Activated naive CD8-positive, alpha-beta T cell (primary cell): ENCODE measurements at regions not wholly inside any gene's neighbourhood (a gene's known extent, or its start where the extent isn't known, plus 50 kb on each side); places are given as distances from the start of the nearest gene placed in this dataset.

ENCODE experiments used
- H3K27ac Mint-ChIP-seq: one replicate; pipeline ENCODE4 v1.8.0; 2021; ENCODE audit warnings: mixed read lengths
- H3K27me3 Mint-ChIP-seq: one replicate; pipeline ENCODE4 v1.8.0; 2021; ENCODE audit warnings: mixed read lengths
- H3K36me3 Mint-ChIP-seq: one replicate; pipeline ENCODE4 v1.8.0; 2021; ENCODE audit warnings: mixed read lengths
- H3K4me1 Mint-ChIP-seq: one replicate; pipeline ENCODE4 v1.8.0; 2021; ENCODE audit warnings: low read depth, mixed read lengths
- H3K4me3 Mint-ChIP-seq: one replicate; pipeline ENCODE4 v1.8.0; 2021; ENCODE audit warnings: mild to moderate bottlenecking, mixed read lengths
- H3K9me3 Mint-ChIP-seq: one replicate; pipeline ENCODE4 v1.8.0; 2021; ENCODE audit warnings: low read depth, mixed read lengths

- peaks cover 6% of the 10 kb centered on the region for H3K36me3 Mint-ChIP-seq
- H3K4me1 Mint-ChIP-seq = peaks cover 61% of the 10 kb centered on the region
- no peaks in the 10 kb centered on the region for H3K27me3 Mint-ChIP-seq
- H3K4me3 Mint-ChIP-seq = peak overlapping the region; percentile 71
- H3K27ac Mint-ChIP-seq = peak overlapping the region; percentile 88
- H3K9me3 Mint-ChIP-seq = peaks cover 14% of the 10 kb centered on the region
Observed at GRCh38 chr4:38306482-38307071, 346.4 kb downstream of the PTTG2 start.

GRCh38 chr4:38308728-38309311, 348.6 kb downstream of the PTTG2 start:
- peaks cover 71% of the 10 kb centered on the region for H3K4me1 Mint-ChIP-seq
- H3K27me3 Mint-ChIP-seq = no peaks in the 10 kb centered on the region
- peak overlapping the region; percentile 87 for H3K27ac Mint-ChIP-seq
- peaks cover 5% of the 10 kb centered on the region for H3K9me3 Mint-ChIP-seq
- H3K4me3 Mint-ChIP-seq = peak overlapping the region; percentile 35
- H3K36me3 Mint-ChIP-seq = peaks cover 2% of the 10 kb centered on the region

GRCh38 chr4:38309471-38309870, 349.3 kb downstream of the PTTG2 start:
- peaks cover 2% of the 10 kb centered on the region for H3K36me3 Mint-ChIP-seq
- H3K9me3 Mint-ChIP-seq = peaks cover under 1% of the 10 kb centered on the region
- peak overlapping the region; percentile 47 for H3K4me3 Mint-ChIP-seq
- H3K4me1 Mint-ChIP-seq = peaks cover 72% of the 10 kb centered on the region
- no peaks in the 10 kb centered on the region for H3K27me3 Mint-ChIP-seq
- peak overlapping the region; percentile 87 for H3K27ac Mint-ChIP-seq

GRCh38 chr4:38310446-38311043, 350.3 kb downstream of the PTTG2 start:
- H3K4me1 Mint-ChIP-seq = peaks cover 69% of the 10 kb centered on the region
- peak overlapping the region; percentile 49 for H3K4me3 Mint-ChIP-seq
- no peaks in the 10 kb centered on the region for H3K27me3 Mint-ChIP-seq
- H3K9me3 Mint-ChIP-seq = no peaks in the 10 kb centered on the region
- peaks cover 2% of the 10 kb centered on the region for H3K36me3 Mint-ChIP-seq
- peak overlapping the region; percentile 88 for H3K27ac Mint-ChIP-seq

- no peaks in the 10 kb centered on the region for H3K27me3 Mint-ChIP-seq
- H3K27ac Mint-ChIP-seq = no peak overlapping the region
- H3K9me3 Mint-ChIP-seq = no peaks in the 10 kb centered on the region
- H3K36me3 Mint-ChIP-seq = peaks cover 2% of the 10 kb centered on the region
- peak overlapping the region; percentile 49 for H3K4me3 Mint-ChIP-seq
- peaks cover 60% of the 10 kb centered on the region for H3K4me1 Mint-ChIP-seq
Observed at GRCh38 chr4:38311495-38312126, 351.4 kb downstream of the PTTG2 start.

- Mint-ChIP-seq H3K4me1 (peaks cover 51% of the 10 kb centered on the region), H3K36me3 (peaks cover 2% of the 10 kb centered on the region), H3K4me3 (no peak overlapping the region), H3K9me3 (no peaks in the 10 kb centered on the region), H3K27ac (no peak overlapping the region), H3K27me3 (no peaks in the 10 kb centered on the region)
Observed at GRCh38 chr4:38313175-38313574, 350.8 kb upstream of the KLF3 start.

- no peaks in the 10 kb centered on the region for H3K9me3 Mint-ChIP-seq
- H3K27ac Mint-ChIP-seq = no peak overlapping the region
- peaks cover 2% of the 10 kb centered on the region for H3K36me3 Mint-ChIP-seq
- peaks cover 50% of the 10 kb centered on the region for H3K4me1 Mint-ChIP-seq
- no peak overlapping the region for H3K4me3 Mint-ChIP-seq
- no peaks in the 10 kb centered on the region for H3K27me3 Mint-ChIP-seq
Observed at GRCh38 chr4:38313999-38314561, 349.9 kb upstream of the KLF3 start.

- Mint-ChIP-seq H3K9me3 (no peaks in the 10 kb centered on the region), H3K4me1 (peaks cover 50% of the 10 kb centered on the region), H3K27me3 (no peaks in the 10 kb centered on the region), H3K4me3 (no peak overlapping the region), H3K36me3 (peaks cover 2% of the 10 kb centered on the region), H3K27ac (no peak overlapping the region)
Observed at GRCh38 chr4:38314663-38315062, 349.3 kb upstream of the KLF3 start.

- Mint-ChIP-seq H3K27ac (no peak overlapping the region), H3K4me1 (peaks cover 50% of the 10 kb centered on the region), H3K9me3 (no peaks in the 10 kb centered on the region), H3K27me3 (no peaks in the 10 kb centered on the region), H3K36me3 (peaks cover 2% of the 10 kb centered on the region), H3K4me3 (no peak overlapping the region)
Observed at GRCh38 chr4:38315286-38315685, 348.7 kb upstream of the KLF3 start.

- H3K27ac Mint-ChIP-seq = no peak overlapping the region
- H3K36me3 Mint-ChIP-seq = peaks cover 2% of the 10 kb centered on the region
- H3K4me3 Mint-ChIP-seq = no peak overlapping the region
- H3K9me3 Mint-ChIP-seq = no peaks in the 10 kb centered on the region
- H3K4me1 Mint-ChIP-seq = peaks cover 50% of the 10 kb centered on the region
- H3K27me3 Mint-ChIP-seq = no peaks in the 10 kb centered on the region
Observed at GRCh38 chr4:38316045-38316444, 348.0 kb upstream of the KLF3 start.

- Mint-ChIP-seq H3K4me3 (no peak overlapping the region), H3K27me3 (no peaks in the 10 kb centered on the region), H3K4me1 (peaks cover 48% of the 10 kb centered on the region), H3K9me3 (no peaks in the 10 kb centered on the region), H3K36me3 (peaks cover under 1% of the 10 kb centered on the region), H3K27ac (no peak overlapping the region)
Observed at GRCh38 chr4:38317041-38317674, 346.8 kb upstream of the KLF3 start.

GRCh38 chr4:38318737-38319455, 345.1 kb upstream of the KLF3 start:
- peaks cover 3% of the 10 kb centered on the region for H3K36me3 Mint-ChIP-seq
- peak overlapping the region; percentile 88 for H3K4me3 Mint-ChIP-seq
- H3K9me3 Mint-ChIP-seq = no peaks in the 10 kb centered on the region
- peak overlapping the region; percentile 87 for H3K27ac Mint-ChIP-seq
- peaks cover 51% of the 10 kb centered on the region for H3K4me1 Mint-ChIP-seq
- H3K27me3 Mint-ChIP-seq = no peaks in the 10 kb centered on the region

- peak overlapping the region; percentile 87 for H3K27ac Mint-ChIP-seq
- H3K4me1 Mint-ChIP-seq = peaks cover 54% of the 10 kb centered on the region
- peak overlapping the region; percentile 88 for H3K4me3 Mint-ChIP-seq
- H3K9me3 Mint-ChIP-seq = no peaks in the 10 kb centered on the region
- H3K36me3 Mint-ChIP-seq = peaks cover 3% of the 10 kb centered on the region
- H3K27me3 Mint-ChIP-seq = no peaks in the 10 kb centered on the region
Observed at GRCh38 chr4:38319456-38320342, 344.3 kb upstream of the KLF3 start.
